Osteocyte (in vitro differentiated cells): ENCODE measurements at regions not wholly inside any gene's neighbourhood (a gene's known extent, or its start where the extent isn't known, plus 50 kb on each side); places are given as distances from the start of the nearest gene placed in this dataset.

ENCODE experiments used
- DNase-seq: peaks from one replicate; pipeline ENCODE4 v3.0.0; 2021; ENCODE audit warnings: mixed read lengths; ENCODE audit not compliant: unreplicated experiment; ENCODE audit errors: extremely low spot score
- H3K27ac Mint-ChIP-seq: one replicate; pipeline ENCODE4 v1.8.0; 2021; ENCODE audit warnings: mild to moderate bottlenecking, mixed read lengths; ENCODE audit not compliant: unreplicated experiment
- H3K27me3 Mint-ChIP-seq: one replicate; pipeline ENCODE4 v1.8.0; 2021; ENCODE audit warnings: mixed read lengths; ENCODE audit not compliant: unreplicated experiment
- H3K36me3 Mint-ChIP-seq: one replicate; pipeline ENCODE4 v1.8.0; 2021; ENCODE audit warnings: mixed read lengths; ENCODE audit not compliant: unreplicated experiment
- H3K4me1 Mint-ChIP-seq: one replicate; pipeline ENCODE4 v1.8.0; 2021; ENCODE audit warnings: mixed read lengths; ENCODE audit not compliant: unreplicated experiment
- H3K4me3 Mint-ChIP-seq: one replicate; pipeline ENCODE4 v1.8.0; 2021; ENCODE audit warnings: mild to moderate bottlenecking, moderate library complexity, mixed read lengths; ENCODE audit not compliant: unreplicated experiment
- H3K9me3 Mint-ChIP-seq: one replicate; pipeline ENCODE4 v1.8.0; 2021; ENCODE audit warnings: mixed read lengths; ENCODE audit not compliant: unreplicated experiment
- CTCF ChIP-seq: fragments of 200-600 bp; sonication (generic); IDR thresholded peaks from 2 replicates; pipeline ENCODE4 v1.5.0; 2021; ENCODE audit warnings: antibody characterized with exemption, mild to moderate bottlenecking, moderate library complexity

DNA sequence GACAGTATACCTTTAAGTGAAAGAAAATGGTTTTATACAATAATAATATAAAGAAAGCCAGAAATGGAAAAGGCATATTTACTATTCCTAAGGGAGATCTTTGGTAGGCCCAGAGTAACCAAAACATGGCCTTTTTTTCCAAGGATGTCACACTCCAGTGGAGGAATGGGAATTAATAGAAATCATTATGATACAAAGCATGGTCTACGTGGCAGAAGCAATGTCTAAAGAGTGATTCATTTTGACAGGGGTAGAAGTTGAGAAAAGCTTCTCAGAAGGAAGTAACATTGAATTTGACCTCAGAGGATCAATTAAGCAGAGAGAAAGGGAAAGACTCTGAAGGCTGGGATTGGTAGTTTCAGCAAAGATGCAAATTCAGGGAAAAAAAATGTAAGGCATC, 208.6 kb downstream of the BTG1 start:
- H3K27ac Mint-ChIP-seq: no peak overlapping the region
- no peak for TF ChIP-seq CTCF
- no peaks in the 10 kb centered on the region for H3K36me3 Mint-ChIP-seq
- no peak for DNase-seq
- no peaks in the 10 kb centered on the region for H3K27me3 Mint-ChIP-seq
- H3K4me3 Mint-ChIP-seq: no peak overlapping the region
- peaks cover 3% of the 10 kb centered on the region for H3K4me1 Mint-ChIP-seq
- H3K9me3 Mint-ChIP-seq: peaks cover 10% of the 10 kb centered on the region

- H3K4me1 Mint-ChIP-seq: peaks cover 3% of the 10 kb centered on the region
- DNase-seq: no peak
- no peaks in the 10 kb centered on the region for H3K27me3 Mint-ChIP-seq
- H3K27ac Mint-ChIP-seq: no peak overlapping the region
- H3K36me3 Mint-ChIP-seq: no peaks in the 10 kb centered on the region
- no peak for TF ChIP-seq CTCF
- H3K4me3 Mint-ChIP-seq: no peak overlapping the region
- peaks cover 10% of the 10 kb centered on the region for H3K9me3 Mint-ChIP-seq
Measured at GRCh38 chr12:91935296-91935695, 210.3 kb downstream of the BTG1 start.

GRCh38 chr12:91931111-91931510, 214.5 kb downstream of the BTG1 start:
- Mint-ChIP-seq H3K4me1 (peaks cover 9% of the 10 kb centered on the region), H3K27me3 (no peaks in the 10 kb centered on the region), H3K4me3 (no peak overlapping the region), H3K27ac (no peak overlapping the region), H3K9me3 (peaks cover 5% of the 10 kb centered on the region), H3K36me3 (no peaks in the 10 kb centered on the region)
- DNase-seq: no peak
- no peak for TF ChIP-seq CTCF

GRCh38 chr12:91928501-91928900, 217.1 kb downstream of the BTG1 start:
- H3K9me3 Mint-ChIP-seq: peaks cover 5% of the 10 kb centered on the region
- no peaks in the 10 kb centered on the region for H3K27me3 Mint-ChIP-seq
- no peak overlapping the region for H3K27ac Mint-ChIP-seq
- no peaks in the 10 kb centered on the region for H3K36me3 Mint-ChIP-seq
- TF ChIP-seq CTCF: no peak
- peaks cover 10% of the 10 kb centered on the region for H3K4me1 Mint-ChIP-seq
- DNase-seq: no peak
- H3K4me3 Mint-ChIP-seq: no peak overlapping the region

GRCh38 chr12:91926848-91927247, 218.8 kb downstream of the BTG1 start:
- Mint-ChIP-seq H3K9me3 (no peaks in the 10 kb centered on the region), H3K36me3 (no peaks in the 10 kb centered on the region), H3K4me1 (peaks cover 17% of the 10 kb centered on the region), H3K4me3 (no peak overlapping the region), H3K27me3 (no peaks in the 10 kb centered on the region), H3K27ac (peak overlapping the region; percentile 46)
- no peak for DNase-seq
- no peak for TF ChIP-seq CTCF
